CD4-positive, alpha-beta T cell (primary cell): ENCODE measurements at regions not wholly inside any gene's neighbourhood (a gene's known extent, or its start where the extent isn't known, plus 50 kb on each side); places are given as distances from the start of the nearest gene placed in this dataset.

Experiments
- ATAC-seq: fragments of 200-7000 bp; cut with Tn5 transposase; one replicate; pipeline ENCODE4 v1.10.0; 2022; ENCODE audit warnings: mild to moderate bottlenecking; ENCODE audit not compliant: poor library complexity
- CTCF ChIA-PET: fragments of 350-600 bp; sonication (Branson Sonifier 250); formaldehyde crosslinking; loops from one replicate; lab custom pipeline; 2021; ENCODE audit warnings: antibody characterized with exemption, inconsistent platforms; lab: Charles Lee
- POLR2A ChIA-PET: fragments of 350-600 bp; sonication (Branson Sonifier 250); formaldehyde crosslinking; loops from one replicate; lab custom pipeline; 2021; ENCODE audit warnings: antibody characterized with exemption, inconsistent platforms; lab: Charles Lee
- DNase-seq, 14 experiments: peaks; one replicate each; pipeline ENCODE4 v3.0.0-alpha.2; 2013 to 2020; ENCODE audit warnings: mixed read lengths in 2 of 14
- H3K27ac ChIP-seq, 2 donors: one replicate each; pipeline versions ENCODE4 v1.5.1 to v1.7.0; 2013; ENCODE audit warnings: low read length in 2 of 2, low read depth in 1 of 2, mild to moderate bottlenecking in 1 of 2
- H3K27me3 ChIP-seq, 2 experiments: 1 replicate in 1 of 2; 2 replicates in 1 of 2; pipeline versions ENCODE4 v1.6.1 to v1.7.0; 2013; ENCODE audit warnings: low read length in 2 of 2, control low read depth in 1 of 2, mild to moderate bottlenecking in 1 of 2, moderate library complexity in 1 of 2; ENCODE audit not compliant: insufficient read depth in 2 of 2, control insufficient read depth in 1 of 2
- H3K36me3 ChIP-seq: one replicate; pipeline ENCODE4 v1.6.1; 2013; ENCODE audit warnings: low read length, control low read depth; ENCODE audit not compliant: insufficient read depth
- H3K4me1 ChIP-seq: one replicate; pipeline ENCODE4 v1.6.1; 2013; ENCODE audit warnings: low read length, control low read depth; ENCODE audit not compliant: insufficient read depth
- H3K4me3 ChIP-seq: one replicate; pipeline ENCODE4 v1.5.1; 2013; ENCODE audit warnings: mild to moderate bottlenecking, low read length, moderate library complexity
- H3K9me3 ChIP-seq, 2 experiments: 1 replicate in 1 of 2; 2 replicates in 1 of 2; pipeline versions ENCODE4 v1.6.1 to v1.7.0; 2013; ENCODE audit warnings: low read length in 2 of 2, mild to moderate bottlenecking in 2 of 2, control low read depth in 1 of 2, moderate library complexity in 1 of 2; ENCODE audit not compliant: control insufficient read depth in 1 of 2, insufficient read depth in 1 of 2
- H3K27ac Mint-ChIP-seq: one replicate; pipeline ENCODE4 v1.8.0; 2020; ENCODE audit warnings: mixed read lengths
- H3K27me3 Mint-ChIP-seq: one replicate; pipeline ENCODE4 v1.8.0; 2021; ENCODE audit warnings: mixed read lengths
- H3K36me3 Mint-ChIP-seq: one replicate; pipeline ENCODE4 v1.8.0; 2021; ENCODE audit warnings: low read depth, mixed read lengths
- H3K4me1 Mint-ChIP-seq: one replicate; pipeline ENCODE4 v1.8.0; 2021; ENCODE audit warnings: low read depth, mixed read lengths
- H3K4me3 Mint-ChIP-seq: one replicate; pipeline ENCODE4 v1.8.0; 2020; ENCODE audit warnings: mild to moderate bottlenecking, mixed read lengths
- H3K9me3 Mint-ChIP-seq: one replicate; pipeline ENCODE4 v1.8.0; 2020; ENCODE audit warnings: mixed read lengths
- CTCF ChIP-seq: fragments of 200-600 bp; IDR thresholded peaks from one replicate; pipeline ENCODE4 v1.8.0; 2022; ENCODE audit warnings: antibody characterized with exemption, mild to moderate bottlenecking
- intact Hi-C, 2 experiments: fragments of 100-400 bp; cut with DNase I in 1 of 2; cut with micrococcal nuclease in 1 of 2; formaldehyde crosslinking; loops; one replicate each; pipeline versions ENCODE4 v1.15.1 to v1.9.0; 2023 to 2025; cut with DNase I, micrococcal nuclease

- Mint-ChIP-seq H3K27ac (no peak overlapping the region), H3K36me3 (no peaks in the 10 kb centered on the region), H3K4me1 (no peaks in the 10 kb centered on the region), H3K27me3 (no peaks in the 10 kb centered on the region), H3K9me3 (peaks cover 5% of the 10 kb centered on the region), H3K4me3 (no peak overlapping the region)
- no peak overlapping the region for H3K4me3 ChIP-seq
- peaks cover 0 to 6% of the 10 kb centered on the region in 2 experiments for H3K9me3 ChIP-seq
- ATAC-seq (no peak), DNase-seq (no peak)
- ChIA-PET CTCF (no interaction called here), POLR2A (no interaction called here)
- TF ChIP-seq CTCF = no peak
- no peak overlapping the region for H3K27ac ChIP-seq
- no peaks in the 10 kb centered on the region for H3K4me1 ChIP-seq
- no peaks in the 10 kb centered on the region for H3K27me3 ChIP-seq
- intact Hi-C loops = no loop called here
- H3K36me3 ChIP-seq = no peaks in the 10 kb centered on the region
Measured at GRCh38 chr6:23618366-23618765, 507.6 kb upstream of the NRSN1 start.

GRCh38 chr6:23620911-23621401, 505.1 kb upstream of the NRSN1 start:
- H3K27me3 Mint-ChIP-seq = no peaks in the 10 kb centered on the region
- ATAC-seq (no peak), DNase-seq (no peak)
- peaks cover 8% of the 10 kb centered on the region for H3K9me3 Mint-ChIP-seq
- Histone ChIP-seq H3K27ac (no peak overlapping the region), H3K4me1 (no peaks in the 10 kb centered on the region), H3K4me3 (no peak overlapping the region), H3K9me3 (peaks cover 0 to 6% of the 10 kb centered on the region in 2 experiments), H3K36me3 (no peaks in the 10 kb centered on the region), H3K27me3 (no peaks in the 10 kb centered on the region)
- TF ChIP-seq CTCF = no peak
- H3K4me1 Mint-ChIP-seq = no peaks in the 10 kb centered on the region
- no peaks in the 10 kb centered on the region for H3K36me3 Mint-ChIP-seq
- no peak overlapping the region for H3K4me3 Mint-ChIP-seq
- intact Hi-C loops = no loop called here
- H3K27ac Mint-ChIP-seq = no peak overlapping the region
- ChIA-PET POLR2A (no interaction called here), CTCF (no interaction called here)

GRCh38 chr6:23630726-23631635, 495.0 kb upstream of the NRSN1 start:
- ChIA-PET POLR2A (no interaction called here), CTCF (no interaction called here)
- no peaks in the 10 kb centered on the region for H3K27me3 ChIP-seq
- H3K9me3 ChIP-seq = peaks cover 0 to 4% of the 10 kb centered on the region in 2 experiments
- Mint-ChIP-seq H3K36me3 (no peaks in the 10 kb centered on the region), H3K27ac (no peak overlapping the region), H3K4me3 (no peak overlapping the region), H3K4me1 (no peaks in the 10 kb centered on the region), H3K27me3 (no peaks in the 10 kb centered on the region), H3K9me3 (no peaks in the 10 kb centered on the region)
- intact Hi-C loops = no loop called here
- no peak for TF ChIP-seq CTCF
- H3K4me1 ChIP-seq = no peaks in the 10 kb centered on the region
- ATAC-seq (no peak), DNase-seq (no peak)
- no peak overlapping the region for H3K4me3 ChIP-seq
- H3K36me3 ChIP-seq = no peaks in the 10 kb centered on the region
- no peak overlapping the region for H3K27ac ChIP-seq
